K562 (cell line): ENCODE measurements at regions not wholly inside any gene's neighbourhood (a gene's known extent, or its start where the extent isn't known, plus 50 kb on each side); places are given as distances from the start of the nearest gene placed in this dataset.

ENCODE experiments used
- ATAC-seq: fragments of 200-7000 bp; cut with Tn5 transposase; 3 replicates; pipeline ENCODE4 v1.9.1; 2020; ENCODE audit warnings: moderate library complexity
- BruUV-seq: library from RNA; stranded (reverse); fragments of 400-500 nt; replicated peaks from 2 replicates; lab custom pipeline; 2021; lab: Mats Ljungman, UMichigan
- CTCF ChIA-PET: fragments of 300-600 bp; formaldehyde crosslinking; extraction: SDS; loops from one replicate; lab custom pipeline; 2021; ENCODE audit warnings: low intra/inter-chr PET ratio; lab: Yijun Ruan, JAX
- POLR2A ChIA-PET: fragments of 300-600, 350-650 bp; sonication (Branson Sonifier 250); formaldehyde crosslinking; extraction: SDS; loops from one replicate; lab custom pipeline; 2021; ENCODE audit warnings: antibody characterized with exemption, inconsistent platforms; lab: Yijun Ruan, JAX
- DNase-seq, 4 experiments: peaks; one replicate each; pipeline versions ENCODE4 v3.0.0 to v3.0.0-alpha.2; 2011 to 2018; ENCODE audit warnings: low spot score in 3 of 4, mixed read lengths in 3 of 4; ENCODE audit errors: extremely low read depth in 1 of 4
- FAIRE-seq: peaks from 2 replicates; lab custom pipeline; 2011; peaks lifted over from hg19 to GRCh38; lab: Jason Lieb, UNC
- H2AFZ ChIP-seq: 2 replicates; pipeline ENCODE4 v1.6.0; 2011; ENCODE audit warnings: low read depth, low read length, control low read depth, inconsistent platforms
- H3K27ac ChIP-seq: fragments of 200-600 bp; 3 replicates; pipeline ENCODE4 v1.8.0; 2011; ENCODE audit warnings: low read depth, mild to moderate bottlenecking, control low read depth, inconsistent platforms, low read length, moderate library complexity, mixed read lengths; ENCODE audit errors: extremely low read depth
- H3K27me3 ChIP-seq, 2 experiments: fragments of 300-600 bp in 1 of 2; 2 replicates in 1 of 2; 3 replicates in 1 of 2; pipeline versions ENCODE4 v1.6.0 to v1.8.0; 2011; ENCODE audit warnings: inconsistent platforms in 2 of 2, low read length in 2 of 2, mild to moderate bottlenecking in 1 of 2, mixed read lengths in 1 of 2, moderate library complexity in 1 of 2; ENCODE audit not compliant: control insufficient read depth in 2 of 2, insufficient read depth in 2 of 2
- H3K36me3 ChIP-seq: fragments of 300-600 bp; 3 replicates; pipeline ENCODE4 v1.8.0; 2011; ENCODE audit warnings: mild to moderate bottlenecking, low read length, inconsistent platforms; ENCODE audit not compliant: control insufficient read depth, insufficient read depth
- H3K4me1 ChIP-seq, 2 experiments: fragments of 200-600 bp in 1 of 2; replicated peaks in 1 of 2; 2 replicates in 1 of 2; 3 replicates in 1 of 2; pipeline versions ENCODE4 v1.5.1 to v1.8.0; 2011; ENCODE audit warnings: inconsistent platforms in 2 of 2, low read length in 2 of 2, mild to moderate bottlenecking in 1 of 2, mixed read lengths in 1 of 2, moderate library complexity in 1 of 2; ENCODE audit not compliant: control insufficient read depth in 2 of 2, insufficient read depth in 2 of 2
- H3K4me2 ChIP-seq: 2 replicates; pipeline ENCODE4 v1.6.1; 2011; ENCODE audit warnings: low read length, control low read depth, inconsistent platforms, mixed read lengths; ENCODE audit not compliant: insufficient read depth
- H3K4me3 ChIP-seq: fragments of 200-600 bp; sonication (generic), shearing (Covaris generic); 2 replicates; pipeline ENCODE4 v1.5.1; 2016; ENCODE audit warnings: control low read depth, inconsistent platforms
- H3K79me2 ChIP-seq: fragments of 200-600 bp; 3 replicates; pipeline ENCODE4 v1.8.0; 2011; ENCODE audit warnings: low read length, inconsistent platforms; ENCODE audit not compliant: control insufficient read depth, insufficient read depth
- H3K9ac ChIP-seq, 2 experiments: 2 replicates each; pipeline versions ENCODE4 v1.6.0 to v1.6.1; 2011; ENCODE audit warnings: low read depth in 2 of 2, low read length in 2 of 2, control low read depth in 1 of 2, inconsistent platforms in 1 of 2, mild to moderate bottlenecking in 1 of 2, mixed read lengths in 1 of 2; ENCODE audit not compliant: insufficient read depth in 1 of 2
- H3K9me1 ChIP-seq: one replicate; pipeline ENCODE4 v1.6.0; 2011; ENCODE audit warnings: inconsistent platforms, mild to moderate bottlenecking, low read length, moderate library complexity; ENCODE audit not compliant: control insufficient read depth, insufficient read depth
- H3K9me3 ChIP-seq: replicated peaks from 2 replicates; pipeline ENCODE4 v1.5.1; 2011; ENCODE audit warnings: low read depth, low read length, inconsistent platforms; ENCODE audit not compliant: control insufficient read depth, insufficient read depth
- H4K20me1 ChIP-seq: replicated peaks from 2 replicates; pipeline ENCODE4 v1.6.1; 2011; ENCODE audit warnings: low read length, inconsistent platforms, mixed read lengths; ENCODE audit not compliant: control insufficient read depth, insufficient read depth
- CREB1 ChIP-seq, 2 experiments: sonication (generic) in 1 of 2; formaldehyde crosslinking in 1 of 2; IDR thresholded peaks; 2 replicates each; pipeline versions ENCODE4 v1.6.1 to v1.8.0; 2012 to 2022; ENCODE audit warnings: inconsistent platforms in 1 of 2, mild to moderate bottlenecking in 1 of 2, missing genetic modification reagents in 1 of 2, moderate library complexity in 1 of 2
- ELF2 ChIP-seq: fragments of 250-450 bp; sonication (Bioruptor Pico); IDR thresholded peaks from 2 replicates; pipeline ENCODE4 v1.5.0; 2021; ENCODE audit warnings: mild to moderate bottlenecking
- ETV5 ChIP-seq: sonication (generic); formaldehyde crosslinking; IDR thresholded peaks from 2 replicates; pipeline ENCODE4 v1.4.0; 2020; ENCODE audit warnings: low read depth, mild to moderate bottlenecking, missing genetic modification reagents
- HCFC1 ChIP-seq: IDR thresholded peaks from 2 replicates; pipeline ENCODE4 v1.6.1; 2012; ENCODE audit warnings: low read depth, low read length, improper control_type of control experiment
- HDAC1 ChIP-seq, 2 experiments: fragments of 450-650 bp; IDR thresholded peaks; 2 replicates each; pipeline ENCODE4 v1.6.1; 2016 to 2017; ENCODE audit warnings: inconsistent platforms in 1 of 2, mild to moderate bottlenecking in 1 of 2, moderate library complexity in 1 of 2
- KDM2B ChIP-seq: fragments of 250-450 bp; sonication (Bioruptor Pico); IDR thresholded peaks from 2 replicates; pipeline ENCODE4 v1.8.0; 2021; ENCODE audit warnings: mild to moderate bottlenecking, moderate library complexity
- NR2F6 ChIP-seq: fragments of 450-650 bp; formaldehyde crosslinking; IDR thresholded peaks from 2 replicates; pipeline ENCODE4 v1.4.0; 2020; ENCODE audit warnings: mild to moderate bottlenecking
- PHF20 ChIP-seq: fragments of 450-650 bp; IDR thresholded peaks from 2 replicates; pipeline ENCODE4 v1.6.1; 2018; ENCODE audit not compliant: partially characterized antibody
- TAF1 ChIP-seq: IDR thresholded peaks from 2 replicates; pipeline ENCODE4 v1.6.1; 2011; ENCODE audit warnings: mild to moderate bottlenecking, low read length, moderate library complexity; ENCODE audit not compliant: insufficient read depth, control insufficient read depth, severe bottlenecking; ENCODE audit errors: extremely low read depth
- TFAM ChIP-seq: fragments of 250-450 bp; sonication (Bioruptor Pico); conservative IDR thresholded peaks from 2 replicates; pipeline ENCODE4 v1.5.0; 2021; ENCODE audit warnings: mild to moderate bottlenecking, moderate library complexity
- ZNF347 ChIP-seq: fragments of 450-650 bp; formaldehyde crosslinking; IDR thresholded peaks from 2 replicates; pipeline ENCODE4 v1.4.0; 2020; ENCODE audit warnings: low read depth, mild to moderate bottlenecking, moderate library complexity
- WGBS: fragments of 100-300 bp; shearing (Covaris generic); methylation state at CpG from one replicate; pipeline ENCODE4 v1.1.6; 2016; ENCODE audit warnings: low coverage, mixed read lengths; ENCODE audit not compliant: insufficient coverage; ENCODE audit errors: missing lambda C conversion rate; 5-methylcytosine and 5-hydroxymethylcytosine counted together
- in situ Hi-C: fragments of 300-500 bp; cut with MboI; formaldehyde crosslinking; loops from 4 replicates; pipeline ENCODE4 v1.15.0; 2018; ENCODE audit warnings: inconsistent platforms, mixed read lengths
- intact Hi-C: fragments of 100-400 bp; cut with micrococcal nuclease; formaldehyde crosslinking; loops from 2 replicates; pipeline ENCODE4 v1.14.2; 2022
- TF ChIP-seq, protein P1 (sequence below), 2 experiments: fragments of 450-650 bp; conservative IDR thresholded peaks; 2 replicates each; pipeline ENCODE4 v1.6.1; 2017; ENCODE audit warnings: mild to moderate bottlenecking in 2 of 2, moderate library complexity in 2 of 2

DNA sequence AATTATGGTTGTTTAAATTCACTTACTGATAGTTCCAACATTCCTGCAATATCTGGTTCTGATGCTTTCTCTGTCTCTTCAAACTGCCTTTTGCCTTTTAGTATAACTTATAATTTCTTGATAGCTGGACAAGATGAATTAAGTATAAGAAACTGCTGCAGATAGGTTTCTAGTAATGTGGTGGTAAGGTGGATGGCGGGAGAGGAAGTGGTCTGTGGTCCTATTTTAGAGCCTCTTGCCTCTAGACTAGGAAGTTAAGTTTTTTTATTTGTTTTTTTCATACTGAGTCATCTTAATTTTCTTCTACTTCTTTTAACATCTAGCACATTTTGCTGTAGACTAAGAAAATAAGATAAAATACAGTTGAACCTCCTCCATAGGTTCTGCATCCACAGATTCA lies 310.0 kb downstream of the SLITRK2 start:
- Histone ChIP-seq H3K9ac (no peak overlapping the region), H3K4me2 (no peak overlapping the region), H3K79me2 (no peaks in the 10 kb centered on the region), H4K20me1 (no peaks in the 10 kb centered on the region), H3K27ac (no peak overlapping the region), H2AFZ (no peak overlapping the region), H3K36me3 (no peaks in the 10 kb centered on the region), H3K9me3 (no peaks in the 10 kb centered on the region), H3K4me3 (no peak overlapping the region), H3K4me1 (no peaks in the 10 kb centered on the region), H3K9me1 (no peaks in the 10 kb centered on the region), H3K27me3 (no peaks in the 10 kb centered on the region)
- ATAC-seq = no peak
- no peak for DNase-seq
- intact Hi-C loops = no loop called here
- WGBS = 0% methylated on average over 1 of the region's 1 CpG
- POLR2A ChIA-PET = no interaction called here
- TF ChIP-seq PHF20 (no peak), ELF2 (CRISPR knock-in tag) (no peak), ZNF347 (CRISPR knock-in tag) (no peak), TFAM (CRISPR knock-in tag) (no peak), HDAC1 (IDR thresholded peaks at IDR 0.05) (no peak), ETV5 (CRISPR knock-in tag) (no peak), CREB1 (IDR thresholded peaks at IDR 0.05) (no peak), CREB1 (CRISPR knock-in tag; IDR thresholded peaks at IDR 0.05) (no peak), HCFC1 (no peak), TAF1 (no peak), NR2F6 (CRISPR knock-in tag) (no peak), KDM2B (CRISPR knock-in tag) (no peak)
- TF ChIP-seq, protein P1, sequence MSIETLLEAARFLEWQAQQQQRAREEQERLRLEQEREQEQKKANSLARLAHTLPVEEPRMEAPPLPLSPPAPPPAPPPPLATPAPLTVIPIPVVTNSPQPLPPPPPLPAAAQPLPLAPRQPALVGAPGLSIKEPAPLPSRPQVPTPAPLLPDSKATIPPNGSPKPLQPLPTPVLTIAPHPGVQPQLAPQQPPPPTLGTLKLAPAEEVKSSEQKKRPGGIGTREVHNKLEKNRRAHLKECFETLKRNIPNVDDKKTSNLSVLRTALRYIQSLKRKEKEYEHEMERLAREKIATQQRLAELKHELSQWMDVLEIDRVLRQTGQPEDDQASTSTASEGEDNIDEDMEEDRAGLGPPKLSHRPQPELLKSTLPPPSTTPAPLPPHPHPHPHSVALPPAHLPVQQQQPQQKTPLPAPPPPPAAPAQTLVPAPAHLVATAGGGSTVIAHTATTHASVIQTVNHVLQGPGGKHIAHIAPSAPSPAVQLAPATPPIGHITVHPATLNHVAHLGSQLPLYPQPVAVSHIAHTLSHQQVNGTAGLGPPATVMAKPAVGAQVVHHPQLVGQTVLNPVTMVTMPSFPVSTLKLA (conservative IDR thresholded peaks at IDR 0.05) = no peak
- in situ Hi-C loops = no loop called here
- no peak for FAIRE-seq
- CTCF ChIA-PET = no interaction called here
- no TSS peak for BruUV-seq
